Caco-2 (cell line): ENCODE measurements at regions not wholly inside any gene's neighbourhood (a gene's known extent, or its start where the extent isn't known, plus 50 kb on each side); places are given as distances from the start of the nearest gene placed in this dataset.

Experiments
- BruUV-seq: library from RNA; stranded (reverse); fragments of 400-500 nt; replicated peaks from 2 replicates; lab custom pipeline; 2021; lab: Mats Ljungman, UMichigan
- CTCF ChIA-PET: fragments of 300-600 bp; sonication (Branson Sonifier 250); formaldehyde crosslinking; loops from one replicate; lab custom pipeline; 2022; ENCODE audit warnings: antibody characterized with exemption; lab: Charles Lee
- POLR2A ChIA-PET: fragments of 300-600 bp; sonication (Branson Sonifier 250); formaldehyde crosslinking; loops from one replicate; lab custom pipeline; 2022; ENCODE audit warnings: antibody characterized with exemption; lab: Charles Lee
- DNase-seq, 2 experiments: peaks; one replicate each; pipeline versions ENCODE4 v3.0.0 to v3.0.0-alpha.2; 2020 to 2022
- H3K27me3 ChIP-seq: replicated peaks from 2 replicates; pipeline ENCODE4 v1.6.0; 2011; ENCODE audit warnings: low read length; ENCODE audit not compliant: control insufficient read depth, insufficient read depth
- H3K36me3 ChIP-seq: 2 replicates; pipeline ENCODE4 v1.5.1; 2011; ENCODE audit warnings: low read length; ENCODE audit not compliant: control insufficient read depth, insufficient read depth
- H3K4me1 ChIP-seq: fragments of 250-450 bp; sonication (Bioruptor Pico); 2 replicates; pipeline ENCODE4 v1.5.1; 2020; ENCODE audit warnings: mild to moderate bottlenecking
- H3K4me3 ChIP-seq: 2 replicates; pipeline ENCODE4 v1.5.1; 2011; ENCODE audit warnings: low read depth, mild to moderate bottlenecking, control low read depth, low read length
- H3K9me3 ChIP-seq: fragments of 250-450 bp; sonication (Bioruptor Pico); 2 replicates; pipeline ENCODE4 v1.5.1; 2020; ENCODE audit warnings: mild to moderate bottlenecking, moderate library complexity
- H3K27ac Mint-ChIP-seq: one replicate; pipeline ENCODE4 v1.8.0; 2022; ENCODE audit warnings: mixed read lengths; ENCODE audit not compliant: unreplicated experiment
- H3K27me3 Mint-ChIP-seq: one replicate; pipeline ENCODE4 v1.8.0; 2022; ENCODE audit warnings: mixed read lengths; ENCODE audit not compliant: insufficient read depth, unreplicated experiment
- H3K36me3 Mint-ChIP-seq: one replicate; pipeline ENCODE4 v1.8.0; 2022; ENCODE audit warnings: mild to moderate bottlenecking, mixed read lengths; ENCODE audit not compliant: insufficient read depth, unreplicated experiment
- H3K4me1 Mint-ChIP-seq: one replicate; pipeline ENCODE4 v1.8.0; 2022; ENCODE audit warnings: low read depth, mixed read lengths; ENCODE audit not compliant: unreplicated experiment
- H3K4me3 Mint-ChIP-seq: one replicate; pipeline ENCODE4 v1.8.0; 2022; ENCODE audit warnings: mild to moderate bottlenecking, moderate library complexity, mixed read lengths; ENCODE audit not compliant: unreplicated experiment
- H3K9me3 Mint-ChIP-seq: one replicate; pipeline ENCODE4 v1.8.0; 2022; ENCODE audit warnings: mixed read lengths; ENCODE audit not compliant: unreplicated experiment
- intact Hi-C: fragments of 100-400 bp; cut with micrococcal nuclease; formaldehyde crosslinking; loops from one replicate; pipeline ENCODE4 v1.10.0; 2022; ENCODE audit not compliant: unreplicated experiment
- TF ChIP-seq, protein P1 (sequence below), 2 experiments: fragments of 200-600 bp in 1 of 2; IDR thresholded peaks; 1 replicate in 1 of 2; 2 replicates in 1 of 2; pipeline versions ENCODE4 v1.5.1 to v1.8.0; 2011 to 2022; ENCODE audit warnings: antibody characterized with exemption in 1 of 2, control low read depth in 1 of 2, inconsistent platforms in 1 of 2, low read depth in 1 of 2, low read length in 1 of 2, mild to moderate bottlenecking in 1 of 2, moderate library complexity in 1 of 2; ENCODE audit not compliant: insufficient read depth in 1 of 2, severe bottlenecking in 1 of 2, unreplicated experiment in 1 of 2

DNA sequence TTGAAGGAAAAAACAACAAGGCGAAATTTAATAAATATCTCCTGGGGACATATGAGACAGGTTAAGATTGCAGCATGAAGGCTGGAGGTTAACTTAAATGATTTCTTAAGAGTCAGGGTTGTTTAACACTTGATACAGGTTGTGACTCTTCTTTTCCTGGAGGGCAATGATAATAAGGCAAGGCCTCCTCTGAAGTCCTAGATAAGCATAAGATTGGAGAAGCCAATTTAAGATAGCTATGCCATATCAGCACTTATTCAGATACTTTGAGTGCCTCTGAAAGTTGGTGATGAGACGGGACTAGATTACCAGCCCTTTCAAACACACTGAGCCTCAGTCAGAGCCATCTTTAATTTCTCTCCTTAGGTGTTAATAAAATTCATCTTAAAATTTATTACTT, 350.8 kb downstream of the FBXO8 start:
- no peaks in the 10 kb centered on the region for H3K9me3 ChIP-seq
- H3K36me3 Mint-ChIP-seq, result no peaks in the 10 kb centered on the region
- no peak overlapping the region for H3K27ac Mint-ChIP-seq
- peaks cover 3% of the 10 kb centered on the region; the same call in 1 of the 2 replicates for H3K4me1 ChIP-seq
- intact Hi-C loops, result no loop called here
- no TSS peak for BruUV-seq
- no peaks in the 10 kb centered on the region for H3K27me3 ChIP-seq
- TF ChIP-seq, protein P1, sequence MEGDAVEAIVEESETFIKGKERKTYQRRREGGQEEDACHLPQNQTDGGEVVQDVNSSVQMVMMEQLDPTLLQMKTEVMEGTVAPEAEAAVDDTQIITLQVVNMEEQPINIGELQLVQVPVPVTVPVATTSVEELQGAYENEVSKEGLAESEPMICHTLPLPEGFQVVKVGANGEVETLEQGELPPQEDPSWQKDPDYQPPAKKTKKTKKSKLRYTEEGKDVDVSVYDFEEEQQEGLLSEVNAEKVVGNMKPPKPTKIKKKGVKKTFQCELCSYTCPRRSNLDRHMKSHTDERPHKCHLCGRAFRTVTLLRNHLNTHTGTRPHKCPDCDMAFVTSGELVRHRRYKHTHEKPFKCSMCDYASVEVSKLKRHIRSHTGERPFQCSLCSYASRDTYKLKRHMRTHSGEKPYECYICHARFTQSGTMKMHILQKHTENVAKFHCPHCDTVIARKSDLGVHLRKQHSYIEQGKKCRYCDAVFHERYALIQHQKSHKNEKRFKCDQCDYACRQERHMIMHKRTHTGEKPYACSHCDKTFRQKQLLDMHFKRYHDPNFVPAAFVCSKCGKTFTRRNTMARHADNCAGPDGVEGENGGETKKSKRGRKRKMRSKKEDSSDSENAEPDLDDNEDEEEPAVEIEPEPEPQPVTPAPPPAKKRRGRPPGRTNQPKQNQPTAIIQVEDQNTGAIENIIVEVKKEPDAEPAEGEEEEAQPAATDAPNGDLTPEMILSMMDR (IDR thresholded peaks at IDR 0.05; ENCODE audit: insufficient read depth in 1 of 2, low read depth in 1 of 2, low read length in 1 of 2, severe bottlenecking in 1 of 2, unreplicated experiment in 1 of 2), result no peak
- no peak for DNase-seq
- peaks cover 11% of the 10 kb centered on the region for H3K4me1 Mint-ChIP-seq
- no peak overlapping the region for H3K4me3 Mint-ChIP-seq
- no peaks in the 10 kb centered on the region for H3K36me3 ChIP-seq
- no peaks in the 10 kb centered on the region for H3K9me3 Mint-ChIP-seq
- ChIA-PET POLR2A (no interaction called here), CTCF (no interaction called here)
- no peaks in the 10 kb centered on the region for H3K27me3 Mint-ChIP-seq
- no peak overlapping the region for H3K4me3 ChIP-seq

DNA sequence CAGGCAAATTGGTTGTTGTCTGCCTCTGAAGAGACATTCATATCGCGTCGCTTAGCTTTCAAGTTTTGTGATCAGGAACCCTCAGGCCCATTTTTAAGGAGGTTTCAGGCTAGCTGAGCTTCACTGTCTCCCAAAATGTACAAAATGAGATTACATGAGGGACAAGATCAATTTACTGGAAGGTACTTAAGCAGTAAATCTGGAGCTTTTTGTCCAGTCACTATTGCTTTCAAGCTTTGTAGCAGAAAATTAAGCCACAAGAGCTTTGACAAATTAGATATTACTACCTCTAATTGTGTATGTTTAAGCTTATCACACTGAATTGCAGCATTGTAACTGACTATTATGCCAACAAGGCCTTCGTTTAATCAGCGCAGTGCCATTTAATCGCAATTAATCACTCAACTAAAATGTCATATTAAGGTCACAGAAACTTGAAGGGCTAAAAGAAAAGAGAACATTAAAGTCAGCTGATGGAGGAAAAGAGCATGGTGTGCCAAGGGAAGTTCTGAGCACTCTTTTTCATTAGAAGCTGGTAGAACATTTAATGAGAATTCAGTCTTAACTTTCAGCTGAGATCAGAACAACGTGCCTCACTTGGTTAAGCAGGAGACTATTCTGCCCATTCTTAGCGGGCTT, 353.0 kb downstream of the FBXO8 start:
- H3K27me3 Mint-ChIP-seq, result no peaks in the 10 kb centered on the region
- no peaks in the 10 kb centered on the region for H3K4me1 Mint-ChIP-seq
- intact Hi-C loops, result no loop called here
- TF ChIP-seq, protein P1 (IDR thresholded peaks at IDR 0.05; ENCODE audit: insufficient read depth in 1 of 2, low read depth in 1 of 2, low read length in 1 of 2, severe bottlenecking in 1 of 2, unreplicated experiment in 1 of 2), result no peak
- POLR2A ChIA-PET, result no interaction called here
- no peak for DNase-seq
- no peaks in the 10 kb centered on the region for H3K36me3 Mint-ChIP-seq
- CTCF ChIA-PET, result no interaction called here
- Histone ChIP-seq H3K36me3 (no peaks in the 10 kb centered on the region), H3K9me3 (no peaks in the 10 kb centered on the region), H3K4me3 (no peak overlapping the region), H3K27me3 (no peaks in the 10 kb centered on the region), H3K4me1 (no peaks in the 10 kb centered on the region)
- no TSS peak for BruUV-seq
- no peak overlapping the region for H3K27ac Mint-ChIP-seq
- no peaks in the 10 kb centered on the region for H3K9me3 Mint-ChIP-seq
- H3K4me3 Mint-ChIP-seq, result no peak overlapping the region

DNA sequence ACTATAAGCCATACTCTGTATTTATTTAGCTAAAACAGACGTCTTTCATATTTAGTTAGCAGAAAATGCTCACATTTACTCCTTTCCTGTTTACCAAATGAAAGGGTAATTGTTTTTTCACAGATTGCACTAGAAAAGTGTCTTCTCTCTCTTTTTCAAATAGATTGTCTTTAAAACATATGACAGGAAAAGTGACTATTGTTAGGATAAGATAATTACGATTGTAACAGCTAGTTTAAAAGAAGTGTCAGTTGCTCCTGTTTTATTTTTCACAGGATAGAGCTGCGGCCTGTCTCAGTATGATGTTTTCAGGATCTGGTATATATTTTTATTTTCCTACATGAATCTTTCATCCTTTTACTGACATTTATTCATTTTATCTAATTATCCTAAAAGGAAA, 353.5 kb downstream of the FBXO8 start:
- Mint-ChIP-seq H3K4me1 (no peaks in the 10 kb centered on the region), H3K27ac (no peak overlapping the region), H3K9me3 (no peaks in the 10 kb centered on the region), H3K36me3 (no peaks in the 10 kb centered on the region), H3K27me3 (no peaks in the 10 kb centered on the region), H3K4me3 (no peak overlapping the region)
- POLR2A ChIA-PET, result no interaction called here
- no peaks in the 10 kb centered on the region for H3K36me3 ChIP-seq
- no peaks in the 10 kb centered on the region for H3K27me3 ChIP-seq
- TF ChIP-seq, protein P1 (IDR thresholded peaks at IDR 0.05; ENCODE audit: insufficient read depth in 1 of 2, low read depth in 1 of 2, low read length in 1 of 2, severe bottlenecking in 1 of 2, unreplicated experiment in 1 of 2), result no peak
- H3K4me1 ChIP-seq, result no peaks in the 10 kb centered on the region
- CTCF ChIA-PET, result no interaction called here
- no peak for DNase-seq
- no peaks in the 10 kb centered on the region for H3K9me3 ChIP-seq
- no peak overlapping the region for H3K4me3 ChIP-seq
- BruUV-seq, result no TSS peak
- intact Hi-C loops, result no loop called here
